Heart left ventricle (tissue), 13 donors: ENCODE measurements at regions not wholly inside any gene's neighbourhood (a gene's known extent, or its start where the extent isn't known, plus 50 kb on each side); places are given as distances from the start of the nearest gene placed in this dataset.

Source experiments
- POLR2A ChIP-seq, 2 donors: fragments of 450-650 bp; IDR thresholded peaks; one replicate each; pipeline ENCODE4 v1.6.1; 2017; ENCODE audit warnings: antibody characterized with exemption in 2 of 2, mild to moderate bottlenecking in 2 of 2, moderate library complexity in 2 of 2
- TF ChIP-seq, protein P1 (sequence below), 12 donors: fragments of 200-600 bp; sonication (generic) in 4 of 12; IDR thresholded peaks; one replicate each; pipeline versions ENCODE4 v1.5.0 to v1.8.0; 2018 to 2022; ENCODE audit warnings: antibody characterized with exemption in 12 of 12, mild to moderate bottlenecking in 5 of 12
- donor health status: ischemic (EF 13 %, LVEDD 7.1; RV severe dilation, severe dysfunction).
- donor health status: DM: no; HTN: yes; CAD: no.
- donor health status: DM: no; HTN: no; CAD: no.
- donor health status: ischemic (EF 25% LVEDD 6.9; RV normal size, moderate dysfunction).
- donor health status: ischemic (EF 25% LVEDD 5.7; RV mildly dilated, moderate dysfunction).
- donor health status: ischemic (EF 35%, LVEDD 5.7; RV mildly dilated, moderate dysfunction).
- donor health status: nonischemic (EF 11% LVEDD 7.7; RV severe dilation, severe dysfunction).
- donor health status: DM: yes; HTN: yes; CAD: no.
- donor health status: PGD.
- donor health status: ischemic (EF 29% LVEDD 5.4; RV normal size, mild dysfunction).
- donor health status: nonischemic (EF 23%, LVEDD 6.1; RV moderate dilation, normal function).

DNA sequence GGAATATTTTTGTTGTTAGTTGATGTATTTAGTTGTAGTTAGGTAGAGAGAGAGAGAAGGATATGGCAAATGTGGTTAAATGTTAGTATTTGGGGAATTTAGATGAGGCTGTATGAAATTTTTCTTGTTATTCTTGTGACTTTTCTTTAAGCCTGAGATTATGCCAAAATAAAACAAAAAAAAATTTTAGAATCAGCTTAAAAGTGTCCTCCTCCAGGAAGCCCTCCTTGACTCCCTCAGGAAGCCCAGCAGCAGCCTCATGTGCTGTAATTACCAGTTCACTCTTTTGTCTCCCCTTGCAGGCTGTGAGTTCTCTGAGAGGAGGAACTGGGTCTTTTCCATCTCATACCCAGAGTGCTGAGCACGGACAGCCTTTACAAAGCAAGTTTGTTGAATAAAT, 243.5 kb downstream of the TFCP2L1 start:
- no peak for TF ChIP-seq POLR2A (IDR thresholded peaks at IDR 0.05)
- TF ChIP-seq, protein P1, sequence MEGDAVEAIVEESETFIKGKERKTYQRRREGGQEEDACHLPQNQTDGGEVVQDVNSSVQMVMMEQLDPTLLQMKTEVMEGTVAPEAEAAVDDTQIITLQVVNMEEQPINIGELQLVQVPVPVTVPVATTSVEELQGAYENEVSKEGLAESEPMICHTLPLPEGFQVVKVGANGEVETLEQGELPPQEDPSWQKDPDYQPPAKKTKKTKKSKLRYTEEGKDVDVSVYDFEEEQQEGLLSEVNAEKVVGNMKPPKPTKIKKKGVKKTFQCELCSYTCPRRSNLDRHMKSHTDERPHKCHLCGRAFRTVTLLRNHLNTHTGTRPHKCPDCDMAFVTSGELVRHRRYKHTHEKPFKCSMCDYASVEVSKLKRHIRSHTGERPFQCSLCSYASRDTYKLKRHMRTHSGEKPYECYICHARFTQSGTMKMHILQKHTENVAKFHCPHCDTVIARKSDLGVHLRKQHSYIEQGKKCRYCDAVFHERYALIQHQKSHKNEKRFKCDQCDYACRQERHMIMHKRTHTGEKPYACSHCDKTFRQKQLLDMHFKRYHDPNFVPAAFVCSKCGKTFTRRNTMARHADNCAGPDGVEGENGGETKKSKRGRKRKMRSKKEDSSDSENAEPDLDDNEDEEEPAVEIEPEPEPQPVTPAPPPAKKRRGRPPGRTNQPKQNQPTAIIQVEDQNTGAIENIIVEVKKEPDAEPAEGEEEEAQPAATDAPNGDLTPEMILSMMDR (IDR thresholded peaks at IDR 0.05), result no peak
